GM13977 (cell line): ENCODE measurements at regions not wholly inside any gene's neighbourhood (a gene's known extent, or its start where the extent isn't known, plus 50 kb on each side); places are given as distances from the start of the nearest gene placed in this dataset.

Source experiments
- DNase-seq: peaks from one replicate; pipeline ENCODE4 v3.0.0; 2012; ENCODE audit warnings: low spot score
- in situ Hi-C: fragments of 300-500 bp; cut with MboI; formaldehyde crosslinking; loops from one replicate; pipeline ENCODE4 v1.12.0; 2022; ENCODE audit warnings: low sequenced_read_pairs, low pct_unique_long_range_greater_than_20kb, mixed read lengths, inconsistent platforms; ENCODE audit not compliant: unreplicated experiment
- TF ChIP-seq, protein P1 (sequence below): IDR thresholded peaks from 2 replicates; pipeline ENCODE4 v1.5.1; 2012; ENCODE audit warnings: mild to moderate bottlenecking, control low read depth; ENCODE audit not compliant: insufficient read depth; ENCODE audit errors: extremely low read depth, missing control alignments

- TF ChIP-seq, protein P1, sequence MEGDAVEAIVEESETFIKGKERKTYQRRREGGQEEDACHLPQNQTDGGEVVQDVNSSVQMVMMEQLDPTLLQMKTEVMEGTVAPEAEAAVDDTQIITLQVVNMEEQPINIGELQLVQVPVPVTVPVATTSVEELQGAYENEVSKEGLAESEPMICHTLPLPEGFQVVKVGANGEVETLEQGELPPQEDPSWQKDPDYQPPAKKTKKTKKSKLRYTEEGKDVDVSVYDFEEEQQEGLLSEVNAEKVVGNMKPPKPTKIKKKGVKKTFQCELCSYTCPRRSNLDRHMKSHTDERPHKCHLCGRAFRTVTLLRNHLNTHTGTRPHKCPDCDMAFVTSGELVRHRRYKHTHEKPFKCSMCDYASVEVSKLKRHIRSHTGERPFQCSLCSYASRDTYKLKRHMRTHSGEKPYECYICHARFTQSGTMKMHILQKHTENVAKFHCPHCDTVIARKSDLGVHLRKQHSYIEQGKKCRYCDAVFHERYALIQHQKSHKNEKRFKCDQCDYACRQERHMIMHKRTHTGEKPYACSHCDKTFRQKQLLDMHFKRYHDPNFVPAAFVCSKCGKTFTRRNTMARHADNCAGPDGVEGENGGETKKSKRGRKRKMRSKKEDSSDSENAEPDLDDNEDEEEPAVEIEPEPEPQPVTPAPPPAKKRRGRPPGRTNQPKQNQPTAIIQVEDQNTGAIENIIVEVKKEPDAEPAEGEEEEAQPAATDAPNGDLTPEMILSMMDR, result no peak
- in situ Hi-C loops, result no loop called here
- DNase-seq, result no peak
These were observed 1108.1 kb downstream of the BCL11B start for GRCh38 chr14:98163873-98164272.

DNA sequence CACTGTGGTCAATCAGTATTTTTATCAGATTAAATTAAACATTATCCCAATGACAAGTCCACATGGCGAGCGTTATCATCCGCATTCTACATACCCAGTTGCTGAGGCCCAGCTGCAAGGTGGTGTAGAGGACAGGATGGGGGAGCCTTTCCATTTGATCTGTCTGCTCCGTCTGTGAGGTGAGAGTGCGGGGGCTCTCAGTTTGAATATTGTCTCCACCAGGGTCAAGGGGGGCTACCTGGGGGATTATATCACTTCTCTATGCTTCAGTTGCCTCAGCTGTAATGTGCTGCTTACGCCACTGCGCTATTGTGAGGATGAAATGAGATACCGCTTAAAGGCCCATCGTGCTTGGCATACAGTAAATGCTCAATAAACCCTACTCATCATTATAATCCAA, 1106.0 kb downstream of the BCL11B start:
- in situ Hi-C loops, result no loop called here

GRCh38 chr14:98167275-98167674, 1104.7 kb downstream of the BCL11B start:
- in situ Hi-C loops, result no loop called here
- DNase-seq, result no peak
- TF ChIP-seq, protein P1, result no peak

More for the DNA sequence above, 1106.0 kb downstream of the BCL11B start:
- no peak for DNase-seq
- TF ChIP-seq, protein P1, result no peak

GRCh38 chr14:98167705-98168104, 1104.3 kb downstream of the BCL11B start:
- TF ChIP-seq, protein P1, result no peak
- DNase-seq, result no peak
- in situ Hi-C loops, result no loop called here

GRCh38 chr14:98168211-98168985, 1103.6 kb downstream of the BCL11B start:
- DNase-seq, result no peak
- TF ChIP-seq, protein P1, result no peak
- in situ Hi-C loops, result no loop called here

- TF ChIP-seq, protein P1, result no peak
- in situ Hi-C loops, result no loop called here
- DNase-seq, result no peak
These were observed 1102.8 kb downstream of the BCL11B start for GRCh38 chr14:98169170-98169587.
